ENCODE measurements at regions not wholly inside any gene's neighbourhood (a gene's known extent, or its start where the extent isn't known, plus 50 kb on each side); places are given as distances from the start of the nearest gene placed in this dataset.
A peak's percentile ranks its signal among the peaks of the same experiment; 100 is the strongest.

GRCh38 chr4:38605753-38606586 is 58.0 kb upstream of the KLF3 start (continued):
- TF ChIP-seq ZNF764 (CRISPR knock-in tag; IDR thresholded peaks at IDR 0.05; ENCODE audit: low read depth) (no peak), ESRRB (CRISPR knock-in tag; IDR thresholded peaks at IDR 0.05; ENCODE audit: borderline replicate concordance) (no peak), GATAD2A (IDR thresholded peaks at IDR 0.05) (no peak), MAFF (IDR thresholded peaks at IDR 0.05; ENCODE audit: low read length) (no peak; the same call in 1 of the 2 replicates), ZNF395 (CRISPR knock-in tag; IDR thresholded peaks at IDR 0.05) (0 out of 2 replicates have a peak, but pooled peaks have one; percentile 38), CHD1 (IDR thresholded peaks at IDR 0.05; ENCODE audit: low read length) (no peak), TEAD2 (tag; IDR thresholded peaks at IDR 0.05) (no peak), ETV5 (CRISPR knock-in tag; IDR thresholded peaks at IDR 0.05; ENCODE audit: low read depth) (no peak), ETS2 (tag; IDR thresholded peaks at IDR 0.05; ENCODE audit: borderline replicate concordance, poor library complexity, severe bottlenecking) (no peak), DPF2 (IDR thresholded peaks at IDR 0.05) (no peak), MITF (IDR thresholded peaks at IDR 0.05) (no peak), XRCC3 (IDR thresholded peaks at IDR 0.05) (no peak), CREM (IDR thresholded peaks at IDR 0.05; ENCODE audit: low read depth) (no peak), ARHGAP35 (IDR thresholded peaks at IDR 0.05; ENCODE audit: partially characterized antibody) (no peak), WHSC1 (IDR thresholded peaks at IDR 0.05; ENCODE audit: low read length) (no peak), POLR2H (tag; IDR thresholded peaks at IDR 0.05; ENCODE audit: low read depth) (no peak), HCFC1 (IDR thresholded peaks at IDR 0.05; ENCODE audit: low read depth, low read length) (0 out of 2 replicates have a peak, but pooled peaks have one; percentile 21), SMAD2 (IDR thresholded peaks at IDR 0.05; ENCODE audit: low read depth, low read length) (no peak), KAT2B (IDR thresholded peaks at IDR 0.05; ENCODE audit: low read depth, low read length) (no peak), NR2F6 (CRISPR knock-in tag; IDR thresholded peaks at IDR 0.05) (no peak), ZNF140 (CRISPR knock-in tag; IDR thresholded peaks at IDR 0.05) (no peak), ETV6 (IDR thresholded peaks at IDR 0.05; ENCODE audit: borderline replicate concordance in 1 of 2, low read depth in 2 of 2, low read length in 1 of 2) (no peak), ETV6 (CRISPR knock-in tag; IDR thresholded peaks at IDR 0.05; ENCODE audit: borderline replicate concordance) (no peak), SREBF1 (IDR thresholded peaks at IDR 0.05; ENCODE audit: borderline replicate concordance, low read depth, low read length) (no peak), NR2C2 (CRISPR knock-in tag; IDR thresholded peaks at IDR 0.05) (no peak), NR2C2 (tag; IDR thresholded peaks at IDR 0.05) (peak; percentile 75)
- TF ChIP-seq, protein P1, sequence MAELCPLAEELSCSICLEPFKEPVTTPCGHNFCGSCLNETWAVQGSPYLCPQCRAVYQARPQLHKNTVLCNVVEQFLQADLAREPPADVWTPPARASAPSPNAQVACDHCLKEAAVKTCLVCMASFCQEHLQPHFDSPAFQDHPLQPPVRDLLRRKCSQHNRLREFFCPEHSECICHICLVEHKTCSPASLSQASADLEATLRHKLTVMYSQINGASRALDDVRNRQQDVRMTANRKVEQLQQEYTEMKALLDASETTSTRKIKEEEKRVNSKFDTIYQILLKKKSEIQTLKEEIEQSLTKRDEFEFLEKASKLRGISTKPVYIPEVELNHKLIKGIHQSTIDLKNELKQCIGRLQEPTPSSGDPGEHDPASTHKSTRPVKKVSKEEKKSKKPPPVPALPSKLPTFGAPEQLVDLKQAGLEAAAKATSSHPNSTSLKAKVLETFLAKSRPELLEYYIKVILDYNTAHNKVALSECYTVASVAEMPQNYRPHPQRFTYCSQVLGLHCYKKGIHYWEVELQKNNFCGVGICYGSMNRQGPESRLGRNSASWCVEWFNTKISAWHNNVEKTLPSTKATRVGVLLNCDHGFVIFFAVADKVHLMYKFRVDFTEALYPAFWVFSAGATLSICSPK (IDR thresholded peaks at IDR 0.05; ENCODE audit: borderline replicate concordance) = no peak

Data from K562 (cell line).